ENCODE measurements at regions not wholly inside any gene's neighbourhood (a gene's known extent, or its start where the extent isn't known, plus 50 kb on each side); places are given as distances from the start of the nearest gene placed in this dataset.

DNA sequence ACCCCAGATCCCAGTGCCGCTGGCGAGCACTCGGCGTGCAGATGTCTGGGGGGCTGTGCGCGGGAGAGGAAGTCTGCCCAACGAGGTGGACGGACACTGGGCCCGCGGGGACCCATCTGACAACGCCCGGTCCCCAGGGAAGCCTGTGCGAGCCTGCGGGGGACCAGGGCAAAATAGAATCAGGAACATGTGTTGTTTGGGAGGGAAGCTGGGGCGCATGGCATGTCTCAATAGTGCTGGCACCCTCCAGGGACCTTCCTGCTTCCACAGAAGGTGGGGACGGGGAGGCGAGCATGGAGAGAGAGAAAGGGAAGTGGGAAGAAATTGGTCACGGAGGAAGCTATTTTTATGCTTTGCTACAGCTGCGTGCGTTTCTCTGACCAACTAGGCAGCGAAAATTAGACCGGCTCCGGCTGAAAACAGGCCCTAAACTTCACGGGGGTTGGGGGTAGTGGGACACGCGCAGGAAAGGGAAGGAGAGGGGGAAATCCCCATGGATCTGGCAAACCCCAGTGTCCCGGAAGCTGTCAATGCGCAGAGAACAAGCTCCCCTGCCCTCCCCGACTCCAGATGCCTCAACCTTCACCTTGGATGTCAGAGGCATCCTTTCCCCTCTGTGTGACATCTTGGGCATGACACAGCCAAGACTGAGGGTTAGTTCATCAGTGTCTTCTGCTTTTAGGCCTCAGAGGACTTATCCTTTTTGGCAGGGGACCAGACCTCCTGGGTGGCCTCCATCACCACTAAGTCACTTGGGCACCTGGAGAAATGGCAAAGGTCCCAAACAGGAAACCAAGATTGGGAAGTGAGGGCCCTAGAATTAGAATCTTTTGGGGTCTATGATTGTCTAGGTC is 169.8 kb upstream of the BCOR start:
- no peak for DNase-seq

DNA sequence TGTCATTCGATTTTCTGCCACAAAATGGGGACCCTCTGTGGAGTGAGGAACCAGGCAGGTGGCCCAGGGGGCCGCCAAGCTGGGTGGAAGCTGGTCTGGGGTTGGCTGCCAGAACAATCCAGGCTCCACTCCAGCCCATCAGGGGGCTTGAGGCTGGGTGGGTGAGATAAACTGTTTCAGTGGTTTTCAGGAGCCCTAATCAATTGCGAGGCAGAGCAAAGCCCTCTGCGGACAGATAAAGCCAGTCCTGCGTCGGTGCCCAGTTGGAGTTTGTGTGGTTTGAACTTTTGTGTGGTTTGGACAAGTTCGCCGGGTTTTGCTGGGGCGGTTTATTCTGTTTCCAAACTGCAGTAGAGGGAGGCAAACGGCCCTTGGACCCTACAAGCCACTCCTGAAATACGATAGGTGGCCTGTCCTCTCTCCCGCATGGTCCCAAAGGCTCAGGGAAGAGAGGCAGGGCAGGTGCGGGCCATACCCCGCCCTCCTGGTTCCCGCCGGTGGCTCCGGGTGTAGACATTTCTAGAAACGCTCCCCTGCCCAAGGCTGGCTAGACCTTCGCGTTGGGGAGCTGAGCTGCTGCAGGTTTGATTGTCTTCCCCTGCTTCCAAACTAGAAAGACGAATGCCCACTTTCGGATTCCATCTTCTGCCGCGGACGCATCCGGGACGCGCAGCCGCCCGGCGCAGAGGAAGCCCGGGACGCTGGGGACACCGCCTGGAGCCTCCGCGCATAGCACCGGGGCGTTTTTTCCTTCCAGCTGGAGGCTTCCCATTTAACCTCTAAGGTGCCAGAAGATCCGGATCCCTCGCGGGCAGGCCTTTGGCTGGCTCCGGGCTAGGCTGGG is 169.0 kb upstream of the BCOR start:
- DNase-seq = peak; percentile 58

DNA sequence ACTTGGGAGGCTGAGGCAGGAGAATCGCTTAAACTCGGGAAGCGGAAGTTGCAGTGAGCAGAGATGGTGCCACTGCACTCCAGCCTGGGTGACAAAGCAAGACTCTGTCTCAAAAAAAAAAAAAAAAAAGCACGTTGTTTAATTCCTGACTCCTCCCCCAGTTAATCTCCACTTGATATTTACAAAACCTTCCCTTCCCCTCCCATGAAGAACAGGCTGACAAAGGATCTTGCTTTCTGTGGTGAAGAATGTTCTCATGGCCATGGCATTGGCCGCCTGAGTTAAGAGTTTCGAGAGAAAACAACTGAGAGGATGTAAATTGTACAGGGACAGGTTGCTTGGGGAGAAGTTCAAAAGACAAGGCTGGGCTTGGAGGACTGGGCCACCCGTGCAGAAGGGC is 168.2 kb upstream of the BCOR start:
- no peak for DNase-seq

DNA sequence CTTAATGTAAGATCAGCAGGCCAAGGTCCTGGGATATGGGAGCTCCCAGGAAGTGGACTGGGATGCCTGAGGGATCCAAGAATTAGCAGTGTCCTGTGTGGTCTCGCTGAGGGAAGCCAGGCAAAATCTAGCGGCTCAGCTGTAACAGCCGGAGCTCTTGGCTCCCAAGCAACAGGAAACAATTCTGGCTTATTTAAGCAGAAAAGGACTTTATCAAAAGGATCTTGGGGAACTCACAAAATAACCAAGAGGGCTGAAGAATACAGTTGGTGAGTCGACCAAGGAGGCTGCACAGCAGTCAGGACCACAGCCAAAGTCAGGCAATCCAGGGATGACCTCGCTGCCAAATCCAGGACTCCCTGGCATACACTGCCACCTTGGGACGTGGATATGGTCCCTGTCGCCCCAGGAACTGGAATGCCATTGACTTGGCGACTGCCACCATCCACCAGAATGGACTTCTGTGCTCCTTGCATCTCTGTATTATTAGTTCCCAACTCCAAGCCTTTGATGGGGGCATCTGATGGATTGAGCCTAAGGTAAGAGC is 165.3 kb upstream of the BCOR start:
- DNase-seq = no peak

DNA sequence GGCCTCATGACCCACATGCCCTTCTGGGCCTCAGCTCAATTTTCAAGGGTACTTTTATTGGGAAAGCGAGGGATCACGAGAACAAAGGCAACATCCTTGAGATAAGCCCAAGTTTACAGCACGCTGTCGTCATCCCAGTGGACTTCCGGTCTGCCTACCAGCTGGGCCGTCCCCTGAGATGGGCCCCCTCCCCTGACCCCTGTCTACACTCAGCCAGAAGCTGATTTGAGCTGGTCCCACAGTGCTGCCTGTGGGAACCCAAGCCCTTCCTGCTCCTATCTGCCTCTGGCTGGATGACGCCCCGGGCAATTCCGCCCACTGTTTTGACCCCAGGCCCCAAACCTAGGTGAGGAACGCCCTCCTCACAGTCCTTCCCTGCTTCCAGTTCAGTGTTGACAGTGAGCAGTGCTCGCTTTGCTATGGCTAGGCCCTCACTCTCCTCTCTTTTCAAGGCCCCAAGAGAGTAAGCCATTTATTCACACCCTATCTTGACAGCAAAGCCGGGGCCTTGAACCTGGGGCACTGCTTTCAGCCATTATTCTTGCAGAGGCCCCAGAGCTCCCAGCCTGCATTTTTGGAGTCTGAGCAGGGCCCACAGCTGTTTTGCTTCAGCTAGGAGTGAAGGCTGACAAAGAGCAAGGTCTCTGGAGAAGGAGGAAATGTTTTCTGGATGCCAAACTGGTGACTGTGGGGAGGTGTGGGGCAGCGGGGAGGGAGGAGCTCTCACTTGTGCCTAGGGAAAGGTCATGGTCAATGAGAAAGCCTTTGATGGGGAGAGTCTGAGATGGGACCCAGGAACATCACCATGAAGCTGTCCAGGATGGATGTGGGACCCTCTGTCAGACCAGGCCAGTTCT is 164.6 kb upstream of the BCOR start:
- peak; percentile 22 for DNase-seq

DNA sequence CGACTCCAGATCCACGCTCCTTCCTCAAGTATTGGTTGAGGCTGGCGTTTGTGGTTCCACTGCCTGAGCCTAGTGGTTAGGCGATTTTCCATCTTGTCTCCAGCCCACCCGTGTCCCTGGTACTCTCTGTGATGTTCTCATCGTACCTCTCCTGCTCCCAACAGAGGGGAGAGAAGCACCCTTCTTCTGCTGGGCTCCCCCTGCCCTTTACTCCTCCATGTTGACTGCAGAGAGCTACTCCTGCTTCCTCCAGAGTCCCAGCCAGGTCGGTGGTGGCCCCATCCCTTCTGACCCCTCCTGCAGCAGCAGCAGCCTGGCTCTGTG is 164.0 kb upstream of the BCOR start:
- DNase-seq = no peak

DNA sequence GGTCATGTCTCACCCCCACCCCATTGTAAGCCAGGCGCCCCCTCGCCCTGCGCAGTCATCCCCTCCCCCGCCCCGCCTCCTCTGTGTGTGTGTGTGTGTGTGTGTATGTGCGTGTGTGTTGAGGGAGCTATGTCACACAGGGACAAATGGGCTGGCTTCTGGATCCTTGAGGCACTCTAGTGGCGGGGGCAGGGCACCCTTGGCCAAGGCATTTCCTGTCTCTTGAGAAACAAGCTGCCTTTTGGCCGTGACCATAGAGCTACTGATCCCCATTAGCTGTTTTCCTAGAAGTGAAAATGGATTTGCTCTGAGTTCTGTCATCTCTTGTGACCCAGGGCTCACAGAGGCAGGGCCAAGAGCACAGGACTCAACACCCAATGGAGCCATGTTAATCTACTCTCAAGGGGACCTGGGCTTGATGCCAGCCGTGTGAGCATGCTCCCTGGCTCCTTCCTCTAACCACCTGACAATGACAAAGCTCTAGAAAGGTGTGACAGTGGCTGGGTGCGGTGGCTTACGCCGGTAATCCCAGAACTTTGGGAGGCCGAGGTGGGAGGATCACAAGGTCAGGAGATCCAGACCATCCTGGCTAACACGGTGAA is 162.5 kb upstream of the BCOR start:
- no peak for DNase-seq

DNA sequence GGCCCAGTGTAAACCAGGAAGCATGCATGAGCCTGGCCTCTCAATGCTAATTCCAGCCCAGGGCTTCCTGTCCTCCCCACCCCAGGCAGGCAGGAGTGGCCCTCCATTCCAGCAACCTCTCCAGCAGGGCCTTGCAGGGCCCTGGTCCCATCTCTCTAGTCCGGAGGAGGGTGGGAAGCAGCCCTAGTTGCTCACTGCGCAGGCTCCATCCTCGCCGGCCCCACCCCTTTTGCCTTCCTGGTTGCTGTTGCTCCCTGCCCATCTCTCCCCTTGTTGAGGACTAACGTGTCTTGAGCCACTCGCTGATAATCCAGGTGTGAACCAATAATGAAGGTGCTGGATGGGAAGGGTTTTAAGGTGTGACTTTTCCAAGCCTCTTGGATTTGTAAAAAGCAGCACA is 161.2 kb upstream of the BCOR start:
- DNase-seq = no peak

DNA sequence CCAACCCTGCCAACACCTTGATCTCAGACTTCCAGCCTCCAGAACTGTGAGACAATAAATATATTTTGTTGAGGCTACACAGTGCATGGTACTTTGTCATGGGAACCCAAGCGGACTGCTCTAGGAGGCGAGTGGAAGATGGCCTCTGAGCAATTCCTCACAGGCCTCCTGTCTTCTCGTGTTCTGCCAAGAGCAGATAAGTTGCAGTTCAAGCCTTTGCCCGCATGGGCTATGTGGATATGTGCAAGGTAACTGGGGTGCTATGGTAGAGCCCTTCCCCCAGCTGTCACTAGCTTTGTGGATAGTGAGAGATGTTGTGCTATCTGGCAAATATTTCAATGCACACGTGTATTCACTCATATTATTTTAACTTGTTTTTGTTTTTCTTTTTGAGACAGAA is 156.0 kb upstream of the BCOR start:
- DNase-seq = no peak

DNA sequence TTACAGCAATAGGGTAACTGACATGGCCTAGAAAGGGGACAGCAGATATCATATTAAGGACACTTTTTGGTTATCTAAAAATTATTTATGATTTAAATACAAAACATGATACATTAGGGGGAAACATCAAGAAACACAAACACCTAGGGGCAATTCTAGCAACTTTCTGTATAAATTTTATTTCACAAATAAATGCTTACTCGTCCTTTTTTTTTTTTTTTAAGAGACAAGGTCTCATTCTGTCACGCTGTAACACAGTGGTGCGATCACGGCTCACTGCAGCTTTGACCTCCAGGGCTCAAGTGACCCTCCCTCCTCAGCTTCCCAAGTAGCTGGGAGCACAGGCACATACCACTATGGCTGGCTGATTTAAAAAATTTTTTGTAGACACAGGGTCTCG is 151.8 kb upstream of the BCOR start:
- DNase-seq = no peak

DNA sequence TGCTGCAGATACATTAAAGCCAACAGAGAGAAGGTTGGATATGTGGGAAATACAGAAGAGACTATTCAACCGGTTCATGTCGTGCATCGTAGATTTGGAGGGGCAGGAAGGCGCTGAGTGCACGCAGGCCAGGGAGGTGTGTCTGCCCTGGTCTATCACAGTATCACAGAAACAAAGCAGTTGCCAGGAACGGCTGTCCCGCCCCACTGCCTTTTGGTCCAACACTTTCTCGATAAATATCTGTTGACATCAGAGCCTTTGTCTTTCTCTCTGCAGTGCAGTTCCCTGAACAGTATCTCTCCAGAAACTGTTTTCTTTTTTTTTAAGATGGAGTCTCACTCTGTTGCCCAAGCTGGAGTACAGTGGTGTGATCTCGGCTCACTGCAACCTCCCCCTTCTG is 151.1 kb upstream of the BCOR start:
- DNase-seq = no peak

DNA sequence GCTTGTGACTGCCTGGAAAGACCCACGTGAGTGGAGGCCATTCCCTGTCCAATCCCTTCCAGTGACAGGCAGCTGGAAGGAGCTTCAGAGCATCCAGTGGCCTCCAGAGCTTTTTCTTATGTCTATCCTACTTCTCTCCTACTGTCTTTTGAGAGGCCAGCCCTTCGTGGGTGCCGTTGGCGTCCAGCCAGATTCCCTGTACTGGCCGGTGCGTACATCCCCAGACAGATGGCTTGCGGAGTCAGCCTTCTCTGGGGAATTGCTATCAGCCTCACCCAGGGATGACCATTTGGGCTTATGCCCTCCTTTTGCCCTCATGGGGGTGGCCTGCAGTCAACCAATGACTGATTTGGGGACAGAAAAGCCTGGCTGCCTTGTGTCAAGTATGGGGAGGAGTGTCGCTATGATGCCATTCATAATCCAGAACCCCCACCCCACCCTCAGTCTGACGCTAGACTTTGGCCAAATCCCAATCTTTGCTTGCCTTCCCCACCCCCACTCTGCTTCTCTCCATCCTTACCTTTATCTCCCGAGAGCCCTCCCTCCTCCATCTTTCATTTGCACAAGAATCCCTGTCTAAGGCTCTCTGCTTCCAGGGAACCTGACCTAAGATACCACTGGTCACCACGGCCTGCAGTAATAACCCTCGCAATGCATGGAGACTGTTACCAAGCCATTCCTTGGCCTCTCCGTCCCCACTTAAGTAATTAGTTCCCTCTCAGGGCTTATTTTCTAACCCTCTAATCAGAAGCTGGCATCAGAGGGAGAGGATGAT is 150.3 kb upstream of the BCOR start:
- DNase-seq = no peak

DNA sequence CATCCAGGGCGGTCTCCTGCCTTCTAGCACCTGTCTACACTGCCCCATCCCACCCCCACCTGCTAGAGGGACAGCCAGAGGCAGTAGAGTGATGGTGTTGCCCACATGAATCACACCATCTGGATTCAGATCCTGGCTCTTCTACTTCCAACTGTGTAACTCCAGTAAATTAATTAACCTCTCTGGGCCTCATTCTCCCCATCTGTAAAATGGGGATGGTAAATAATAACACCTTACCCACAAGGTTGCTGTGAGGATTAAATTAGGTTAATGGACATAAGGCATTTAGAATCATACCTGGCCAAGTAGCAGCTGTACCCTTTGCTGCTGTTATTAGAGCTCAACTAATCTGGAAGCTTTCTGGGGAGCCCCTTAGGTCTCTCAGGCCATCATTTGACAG is 149.6 kb upstream of the BCOR start:
- DNase-seq = no peak

DNA sequence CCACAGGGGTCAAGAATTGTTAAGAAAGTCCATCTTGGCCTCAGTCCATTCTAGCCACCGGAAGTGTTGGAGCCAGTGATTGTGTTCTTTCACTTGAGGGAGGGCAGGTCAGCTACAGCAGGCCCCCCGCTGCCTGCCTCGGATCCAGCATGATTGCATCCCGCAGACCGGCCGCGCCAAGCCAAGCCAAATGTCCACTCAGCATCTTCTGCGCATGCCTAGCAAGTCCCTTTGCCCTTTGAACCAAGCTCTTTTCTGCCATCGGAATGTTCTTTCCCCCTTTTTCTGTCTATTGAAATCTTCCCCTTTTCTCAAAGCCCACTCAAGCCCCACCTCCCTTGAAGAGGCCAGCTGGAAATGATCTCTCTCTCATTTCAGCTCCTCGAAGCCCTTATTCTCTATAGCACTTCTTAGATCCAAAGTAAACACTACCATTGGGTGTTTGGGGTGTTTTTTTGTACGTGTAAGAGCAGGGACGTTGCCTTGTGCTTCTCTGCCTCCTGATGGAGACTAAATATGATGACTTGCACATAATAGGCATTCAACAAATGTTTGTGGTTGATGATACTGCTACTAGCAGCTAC is 147.8 kb upstream of the BCOR start:
- no peak for DNase-seq

DNA sequence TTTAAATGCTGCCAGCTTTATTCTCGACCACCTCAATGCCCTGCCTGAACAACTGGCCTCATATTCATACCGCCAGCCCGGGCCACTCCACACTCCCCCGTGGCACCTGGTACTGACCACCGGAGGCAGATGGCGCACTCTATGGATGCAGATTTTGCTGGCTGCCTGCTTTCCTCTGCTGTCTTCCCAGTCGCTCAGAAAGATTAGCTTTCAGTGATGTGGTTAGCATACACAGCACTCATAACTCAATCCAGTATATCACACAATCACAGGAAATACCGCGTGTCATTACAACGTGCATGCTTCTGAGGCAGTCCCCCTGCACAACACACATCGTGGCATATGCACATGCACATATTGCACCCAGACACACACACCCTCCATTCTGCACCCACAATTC is 147.2 kb upstream of the BCOR start:
- no peak for DNase-seq

DNA sequence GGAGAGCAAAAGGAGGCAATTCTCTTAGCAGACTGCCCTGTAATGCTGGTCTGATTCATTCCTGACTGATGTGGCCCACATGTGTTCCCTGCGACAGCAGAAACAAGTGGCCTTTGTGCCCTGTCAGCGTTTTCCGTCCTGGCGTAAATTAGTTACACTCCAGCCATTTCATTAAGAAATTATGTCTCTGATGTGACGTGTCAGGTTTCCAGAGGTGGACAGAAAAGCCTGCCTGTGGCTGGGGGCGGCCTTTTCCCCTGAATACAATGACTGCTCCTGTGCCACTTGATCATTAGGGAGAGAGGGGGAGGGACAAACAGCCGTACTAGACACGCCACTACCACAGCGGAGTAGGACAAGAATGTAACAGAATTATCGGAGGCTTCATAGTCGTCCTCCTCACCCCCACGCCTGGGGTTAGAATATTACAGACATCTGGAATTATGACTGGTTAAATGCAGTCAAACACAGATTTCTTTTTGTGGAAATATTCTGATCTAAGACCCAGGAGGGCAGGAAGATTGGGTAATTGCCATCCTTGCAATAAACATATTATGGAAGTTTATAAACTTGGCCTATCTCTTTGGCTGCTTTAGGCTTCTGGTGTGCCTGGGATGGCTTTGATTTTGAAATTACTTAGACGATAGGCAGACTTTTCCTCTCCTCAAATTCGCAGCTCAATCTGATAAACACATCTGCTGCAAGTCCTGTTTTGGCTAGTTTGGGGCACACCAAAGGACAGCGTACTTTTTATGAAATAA is 146.2 kb upstream of the BCOR start:
- no peak for DNase-seq

DNA sequence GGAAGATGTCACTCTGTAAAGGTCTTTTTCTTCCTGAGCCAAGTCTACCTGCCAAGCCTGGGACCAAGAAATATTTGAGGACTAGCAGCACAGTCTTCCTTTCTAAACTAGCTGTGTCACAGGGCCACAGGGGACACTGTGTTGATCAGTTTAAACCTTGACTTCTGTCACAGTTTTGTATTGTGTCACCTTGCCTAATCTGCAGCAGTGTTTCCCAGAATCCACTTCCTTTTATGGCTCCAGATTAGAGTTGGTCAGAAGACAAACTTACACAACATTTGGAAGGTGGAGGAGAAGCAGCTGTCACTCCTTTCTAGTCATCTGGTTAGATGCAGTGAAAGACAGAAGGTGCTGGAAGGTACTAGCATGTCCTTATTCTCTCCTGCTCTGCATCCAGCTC is 143.1 kb upstream of the BCOR start:
- DNase-seq = no peak

DNA sequence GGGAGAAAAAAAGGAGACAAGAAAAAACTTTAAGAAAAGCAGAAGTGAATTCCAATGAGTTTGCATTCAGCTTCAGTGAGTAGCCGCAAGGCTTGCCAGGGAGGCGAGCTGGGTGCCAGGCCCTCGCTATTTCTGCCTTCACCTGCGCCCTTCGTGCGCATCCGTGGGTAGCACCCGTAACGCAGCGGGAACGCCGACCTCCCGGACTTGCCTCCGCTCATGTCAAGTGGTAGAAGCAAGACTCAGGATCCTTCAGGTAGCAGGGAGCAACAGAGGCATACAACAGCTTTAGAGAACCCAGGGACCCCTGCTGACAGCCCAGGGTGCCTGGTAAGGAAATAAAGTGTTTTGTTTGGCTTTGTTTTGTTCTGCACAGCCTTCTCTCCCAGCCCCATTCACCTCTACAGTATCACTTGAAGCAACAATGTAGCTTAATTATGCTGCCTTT is 140.0 kb upstream of the BCOR start:
- no peak for DNase-seq

DNA sequence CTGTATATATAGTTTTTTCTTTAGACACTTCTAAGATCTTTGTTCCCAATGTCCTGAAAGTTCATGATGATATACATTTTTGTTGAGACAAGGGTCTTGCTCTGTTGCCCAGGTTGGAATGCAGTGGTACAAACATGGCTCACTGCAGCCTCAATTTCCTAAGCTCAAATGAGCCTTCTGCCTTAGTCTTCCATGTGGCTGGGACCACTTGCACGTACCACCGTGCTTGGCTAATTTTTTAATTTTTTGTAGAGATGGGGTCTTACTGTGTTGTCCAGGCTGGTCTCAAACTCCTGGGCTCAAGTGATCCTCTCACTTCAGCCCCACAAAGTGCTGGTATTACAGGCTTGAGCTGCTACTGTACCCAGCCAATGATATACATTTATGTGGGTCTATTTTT is 132.9 kb upstream of the BCOR start:
- no peak for DNase-seq

DNA sequence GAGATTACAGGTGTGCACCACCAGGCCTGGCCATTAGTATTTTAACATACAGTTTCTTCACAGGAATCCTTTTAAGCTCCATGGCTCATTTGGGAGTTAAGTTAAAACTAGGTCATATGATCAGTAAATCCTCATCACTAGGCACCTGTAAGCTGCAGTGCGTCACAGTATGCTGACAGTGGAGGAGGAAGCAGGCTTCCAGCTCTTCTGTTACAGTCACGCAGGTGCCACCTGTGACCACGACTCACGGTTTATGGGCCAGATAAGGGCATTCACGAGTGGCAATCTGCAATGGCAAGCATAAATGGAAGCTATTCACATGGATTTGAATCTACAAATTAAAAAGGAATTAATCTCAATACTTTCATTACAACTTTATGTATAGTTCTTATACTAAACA is 129.4 kb upstream of the BCOR start:
- no peak for DNase-seq

DNA sequence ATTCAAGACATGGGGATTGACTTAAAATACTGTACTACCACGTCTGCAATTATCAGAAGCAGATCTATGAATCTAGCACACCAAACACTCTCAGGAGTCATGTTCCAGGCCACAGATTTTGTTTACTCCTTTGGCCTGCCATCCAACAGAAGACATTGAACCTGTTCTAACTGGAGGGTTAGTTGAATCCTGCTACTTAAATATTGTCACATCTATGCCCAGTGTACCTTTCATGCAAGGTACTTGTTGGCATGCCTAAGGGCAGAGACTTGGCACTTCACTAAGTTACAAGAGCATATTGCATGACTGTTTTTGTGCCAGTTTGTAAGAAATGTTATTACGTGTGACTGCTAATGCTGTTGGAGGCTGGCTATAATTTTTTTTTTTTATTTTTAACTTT is 126.9 kb upstream of the BCOR start:
- DNase-seq = no peak
